Astrocyte of the spinal cord (primary cell): ENCODE measurements at regions not wholly inside any gene's neighbourhood (a gene's known extent, or its start where the extent isn't known, plus 50 kb on each side); places are given as distances from the start of the nearest gene placed in this dataset.

ENCODE experiments used
- DNase-seq: peaks from one replicate; pipeline ENCODE4 v3.0.0; 2011; ENCODE audit warnings: low read depth, low spot score
- H3K4me3 ChIP-seq: 2 replicates; pipeline ENCODE4 v1.5.1; 2011; ENCODE audit warnings: low read depth, mild to moderate bottlenecking, low read length, moderate library complexity
- in situ Hi-C: cut with HindIII; loops from 2 replicates; pipeline ENCODE4 v1.10.0; 2017; ENCODE audit warnings: low sequenced_read_pairs
- TF ChIP-seq, protein P1 (sequence below): IDR thresholded peaks from 2 replicates; pipeline ENCODE4 v1.5.1; 2012; ENCODE audit warnings: low read depth, mild to moderate bottlenecking, low read length, inconsistent platforms

- in situ Hi-C loops: no loop called here
- H3K4me3 ChIP-seq: no peak overlapping the region
- DNase-seq: no peak
- TF ChIP-seq, protein P1, sequence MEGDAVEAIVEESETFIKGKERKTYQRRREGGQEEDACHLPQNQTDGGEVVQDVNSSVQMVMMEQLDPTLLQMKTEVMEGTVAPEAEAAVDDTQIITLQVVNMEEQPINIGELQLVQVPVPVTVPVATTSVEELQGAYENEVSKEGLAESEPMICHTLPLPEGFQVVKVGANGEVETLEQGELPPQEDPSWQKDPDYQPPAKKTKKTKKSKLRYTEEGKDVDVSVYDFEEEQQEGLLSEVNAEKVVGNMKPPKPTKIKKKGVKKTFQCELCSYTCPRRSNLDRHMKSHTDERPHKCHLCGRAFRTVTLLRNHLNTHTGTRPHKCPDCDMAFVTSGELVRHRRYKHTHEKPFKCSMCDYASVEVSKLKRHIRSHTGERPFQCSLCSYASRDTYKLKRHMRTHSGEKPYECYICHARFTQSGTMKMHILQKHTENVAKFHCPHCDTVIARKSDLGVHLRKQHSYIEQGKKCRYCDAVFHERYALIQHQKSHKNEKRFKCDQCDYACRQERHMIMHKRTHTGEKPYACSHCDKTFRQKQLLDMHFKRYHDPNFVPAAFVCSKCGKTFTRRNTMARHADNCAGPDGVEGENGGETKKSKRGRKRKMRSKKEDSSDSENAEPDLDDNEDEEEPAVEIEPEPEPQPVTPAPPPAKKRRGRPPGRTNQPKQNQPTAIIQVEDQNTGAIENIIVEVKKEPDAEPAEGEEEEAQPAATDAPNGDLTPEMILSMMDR: no peak
Measured at GRCh38 chr2:21561965-21562364, 438.2 kb downstream of the TDRD15 start.

DNA sequence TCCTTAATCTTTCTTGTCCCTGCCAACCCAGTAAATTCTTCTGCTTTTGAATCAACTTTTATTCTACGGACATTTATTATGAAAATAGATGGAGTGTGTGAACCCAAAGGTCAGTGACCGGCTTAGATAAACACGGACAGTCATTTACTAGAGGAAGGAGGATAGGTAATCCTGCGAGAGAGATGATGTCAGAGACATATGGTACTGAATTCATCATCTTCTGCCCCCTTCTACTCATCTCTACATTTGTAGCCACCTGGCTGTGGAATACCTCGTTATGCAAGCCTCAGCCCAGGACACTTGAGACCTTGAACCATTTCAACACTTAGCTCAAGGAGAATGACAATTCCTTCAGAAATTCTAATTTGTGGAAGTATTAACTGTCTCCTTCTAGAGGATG is 443.6 kb downstream of the TDRD15 start:
- DNase-seq: no peak
- TF ChIP-seq, protein P1: no peak
- no peak overlapping the region for H3K4me3 ChIP-seq
- in situ Hi-C loops: no loop called here

DNA sequence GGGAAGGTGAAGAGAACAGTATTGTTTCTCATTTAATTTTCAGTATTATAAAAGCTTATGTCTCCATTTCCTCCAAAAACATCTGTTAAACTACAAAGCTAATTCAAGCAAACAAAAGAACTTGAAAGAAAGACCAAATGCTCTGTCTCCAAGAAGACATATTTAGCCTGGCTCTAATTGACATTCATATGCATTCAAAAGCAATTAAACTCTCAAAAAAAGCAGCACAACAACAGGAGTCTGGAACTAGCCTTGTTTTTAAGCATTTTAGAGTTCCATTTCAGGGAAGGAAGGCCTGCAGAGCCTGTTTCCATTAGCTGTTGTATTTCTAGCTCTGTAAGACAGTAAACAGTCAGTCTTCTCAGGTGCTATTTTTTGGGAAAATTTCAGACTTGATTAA is 447.9 kb downstream of the TDRD15 start:
- in situ Hi-C loops: no loop called here
- TF ChIP-seq, protein P1: no peak
- no peak for DNase-seq
- no peak overlapping the region for H3K4me3 ChIP-seq

DNA sequence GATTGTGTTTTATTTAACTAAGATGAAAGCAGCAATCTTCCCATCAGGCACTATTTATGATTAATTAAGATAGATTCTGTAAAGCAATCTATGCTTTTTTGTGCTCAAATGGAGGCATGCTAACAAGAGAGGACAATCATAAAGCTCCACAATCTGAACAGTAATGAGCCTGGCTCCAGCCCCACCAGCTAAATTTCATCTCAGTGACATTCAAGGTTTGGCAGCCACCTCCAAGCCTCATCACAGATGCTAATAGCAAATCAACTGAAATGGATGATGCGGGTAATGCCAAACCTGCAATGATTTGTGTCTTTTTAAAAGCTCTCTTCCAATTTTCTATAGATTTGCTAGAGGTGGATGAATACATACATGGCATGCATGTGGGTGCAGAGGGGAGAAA is 456.6 kb downstream of the TDRD15 start:
- TF ChIP-seq, protein P1: no peak
- H3K4me3 ChIP-seq: no peak overlapping the region
- no peak for DNase-seq
- in situ Hi-C loops: no loop called here

GRCh38 chr2:21585881-21586280 is 462.1 kb downstream of the TDRD15 start:
- DNase-seq: no peak
- in situ Hi-C loops: no loop called here
- TF ChIP-seq, protein P1: no peak
- H3K4me3 ChIP-seq: no peak overlapping the region

- DNase-seq: no peak
- H3K4me3 ChIP-seq: no peak overlapping the region
- TF ChIP-seq, protein P1: no peak
- in situ Hi-C loops: no loop called here
Measured at GRCh38 chr2:21590026-21590690, 466.4 kb downstream of the TDRD15 start.
